Cardiac muscle cell (in vitro differentiated cells and primary cell): ENCODE measurements at regions not wholly inside any gene's neighbourhood (a gene's known extent, or its start where the extent isn't known, plus 50 kb on each side); places are given as distances from the start of the nearest gene placed in this dataset.
A peak's percentile ranks its signal among the peaks of the same experiment; 100 is the strongest.
"Not testable (repeated sequence)": the region's sequence is repeated elsewhere in the genome, so short reads cannot be mapped to it uniquely, and the experiment has no call there.

Experiments used
- DNase-seq, 2 donors: peaks; one replicate each; pipeline versions ENCODE4 v3.0.0 to v3.0.0-alpha.2; 2010 to 2017; ENCODE audit warnings: low read depth in 1 of 2, low spot score in 1 of 2
- H3K27ac ChIP-seq: fragments of 200-600 bp; sonication (generic); 2 replicates; pipeline ENCODE4 v1.5.1; 2016
- H3K27me3 ChIP-seq: fragments of 200-600 bp; sonication (generic); 2 replicates; pipeline ENCODE4 v1.6.0; 2016; ENCODE audit warnings: control low read depth
- H3K36me3 ChIP-seq: fragments of 200-600 bp; sonication (generic); 2 replicates; pipeline ENCODE4 v1.5.1; 2016; ENCODE audit warnings: control low read depth
- H3K4me1 ChIP-seq: fragments of 200-600 bp; sonication (generic); 2 replicates; pipeline ENCODE4 v1.8.1; 2017; ENCODE audit warnings: low read depth, mild to moderate bottlenecking, mixed run types
- H3K4me3 ChIP-seq: fragments of 200-600 bp; sonication (generic); 2 replicates; pipeline ENCODE4 v1.5.1; 2016; ENCODE audit warnings: mild to moderate bottlenecking
- H3K9me3 ChIP-seq: fragments of 200-600 bp; sonication (generic); 2 replicates; pipeline ENCODE4 v1.5.1; 2017; ENCODE audit warnings: low read depth, mild to moderate bottlenecking, control low read depth
- CTCF ChIP-seq: IDR thresholded peaks from 2 replicates; pipeline ENCODE4 v1.5.1; 2012; ENCODE audit warnings: low read depth, mild to moderate bottlenecking, low read length

GRCh38 chr9:106784076-106784475 is 78.9 kb upstream of the ZNF462 start:
- TF ChIP-seq CTCF: no peak
- H3K9me3 ChIP-seq: no peaks in the 10 kb centered on the region
- no peak overlapping the region for H3K27ac ChIP-seq
- no peaks in the 10 kb centered on the region for H3K27me3 ChIP-seq
- DNase-seq: peak in 1 of 2 donors; percentile 77
- no peaks in the 10 kb centered on the region for H3K36me3 ChIP-seq
- H3K4me1 ChIP-seq: no peaks in the 10 kb centered on the region
- H3K4me3 ChIP-seq: no peak overlapping the region

- Histone ChIP-seq H3K4me3 (no peak overlapping the region), H3K9me3 (no peaks in the 10 kb centered on the region), H3K36me3 (no peaks in the 10 kb centered on the region), H3K27ac (no peak overlapping the region), H3K27me3 (no peaks in the 10 kb centered on the region), H3K4me1 (no peaks in the 10 kb centered on the region)
- no peak for DNase-seq
- TF ChIP-seq CTCF: no peak
Measured at GRCh38 chr9:106785200-106785599, 77.8 kb upstream of the ZNF462 start.

GRCh38 chr9:106788021-106788420 is 74.9 kb upstream of the ZNF462 start:
- not testable (repeated sequence) for H3K27ac ChIP-seq

GRCh38 chr9:106795031-106795430 is 67.9 kb upstream of the ZNF462 start:
- Histone ChIP-seq H3K4me1 (peaks cover 11% of the 10 kb centered on the region), H3K9me3 (no peaks in the 10 kb centered on the region), H3K36me3 (no peaks in the 10 kb centered on the region), H3K27ac (no peak overlapping the region), H3K27me3 (no peaks in the 10 kb centered on the region), H3K4me3 (no peak overlapping the region)
- DNase-seq: no peak
- TF ChIP-seq CTCF: no peak

More at GRCh38 chr9:106788021-106788420, 74.9 kb upstream of the ZNF462 start:
- H3K9me3 ChIP-seq, H3K4me1 ChIP-seq, DNase-seq, H3K27me3 ChIP-seq, H3K36me3 ChIP-seq, H3K4me3 ChIP-seq: not testable (repeated sequence)

GRCh38 chr9:106796771-106797170 is 66.2 kb upstream of the ZNF462 start:
- TF ChIP-seq CTCF: no peak

GRCh38 chr9:106797299-106797698 is 65.7 kb upstream of the ZNF462 start:
- H3K27me3 ChIP-seq: no peaks in the 10 kb centered on the region
- no peak overlapping the region for H3K27ac ChIP-seq
- peaks cover 11% of the 10 kb centered on the region for H3K4me1 ChIP-seq
- no peaks in the 10 kb centered on the region for H3K9me3 ChIP-seq
- H3K36me3 ChIP-seq: no peaks in the 10 kb centered on the region
- no peak for TF ChIP-seq CTCF
- DNase-seq: no peak
- no peak overlapping the region for H3K4me3 ChIP-seq

More at GRCh38 chr9:106796771-106797170, 66.2 kb upstream of the ZNF462 start:
- no peaks in the 10 kb centered on the region for H3K36me3 ChIP-seq
- H3K27ac ChIP-seq: no peak overlapping the region
- DNase-seq: no peak
- peaks cover 11% of the 10 kb centered on the region for H3K4me1 ChIP-seq
- H3K9me3 ChIP-seq: no peaks in the 10 kb centered on the region
- H3K27me3 ChIP-seq: no peaks in the 10 kb centered on the region
- H3K4me3 ChIP-seq: no peak overlapping the region
